HG02759 (cell line): ENCODE measurements at regions not wholly inside any gene's neighbourhood (a gene's known extent, or its start where the extent isn't known, plus 50 kb on each side); places are given as distances from the start of the nearest gene placed in this dataset.

Source experiments
- ATAC-seq: cut with Tn5 transposase; IDR thresholded peaks from one replicate; pipeline ENCODE4 v1.9.1; 2021; ENCODE audit warnings: mild to moderate bottlenecking, moderate library complexity; ENCODE audit not compliant: unreplicated experiment

GRCh38 chr2:45256173-45256866 is 247.1 kb upstream of the SIX2 start:
- no peak for ATAC-seq

GRCh38 chr2:45255563-45255962 is 246.3 kb upstream of the SIX2 start:
- no peak for ATAC-seq

GRCh38 chr2:45254025-45254424 is 244.8 kb upstream of the SIX2 start:
- ATAC-seq, result no peak

GRCh38 chr2:45253151-45253550 is 243.9 kb upstream of the SIX2 start:
- no peak for ATAC-seq

GRCh38 chr2:45250176-45250575 is 240.9 kb upstream of the SIX2 start:
- ATAC-seq, result no peak

- ATAC-seq, result no peak
Measured at GRCh38 chr2:45248214-45248613, 239.0 kb upstream of the SIX2 start.

GRCh38 chr2:45244928-45245327 is 235.7 kb upstream of the SIX2 start:
- no peak for ATAC-seq

- ATAC-seq, result no peak
Measured at GRCh38 chr2:45242161-45242741, 233.0 kb upstream of the SIX2 start.

GRCh38 chr2:45241061-45241561 is 231.9 kb upstream of the SIX2 start:
- ATAC-seq, result no peak

GRCh38 chr2:45237850-45238542 is 228.7 kb upstream of the SIX2 start:
- no peak for ATAC-seq

- no peak for ATAC-seq
Measured at GRCh38 chr2:45237128-45237527, 227.9 kb upstream of the SIX2 start.

- no peak for ATAC-seq
Measured at GRCh38 chr2:45236268-45236667, 227.0 kb upstream of the SIX2 start.

GRCh38 chr2:45233301-45233700 is 224.0 kb upstream of the SIX2 start:
- no peak for ATAC-seq

GRCh38 chr2:45232818-45233217 is 223.6 kb upstream of the SIX2 start:
- no peak for ATAC-seq

- no peak for ATAC-seq
Measured at GRCh38 chr2:45229411-45229810, 220.2 kb upstream of the SIX2 start.

GRCh38 chr2:45227347-45227746 is 218.1 kb upstream of the SIX2 start:
- no peak for ATAC-seq

- no peak for ATAC-seq
Measured at GRCh38 chr2:45224993-45225380, 215.7 kb upstream of the SIX2 start.

- peak; percentile 59 for ATAC-seq
Measured at GRCh38 chr2:45224321-45224992, 215.2 kb upstream of the SIX2 start.

GRCh38 chr2:45223531-45223930 is 214.3 kb upstream of the SIX2 start:
- ATAC-seq, result no peak

GRCh38 chr2:45220227-45220626 is 211.0 kb upstream of the SIX2 start:
- ATAC-seq, result no peak

GRCh38 chr2:45218931-45219339 is 209.7 kb upstream of the SIX2 start:
- ATAC-seq, result no peak

GRCh38 chr2:45218297-45218696 is 209.0 kb upstream of the SIX2 start:
- no peak for ATAC-seq
